Natural killer cell (primary cell): ENCODE measurements at regions not wholly inside any gene's neighbourhood (a gene's known extent, or its start where the extent isn't known, plus 50 kb on each side); places are given as distances from the start of the nearest gene placed in this dataset.

Experiments
- ATAC-seq, 3 donors: fragments of 150-1000 bp in 2 of 3; fragments of 200-7000 bp in 1 of 3; cut with Tn5 transposase; 1 replicate in 1 of 3; 2 replicates in 2 of 3; pipeline ENCODE4 v1.10.0; 2021; ENCODE audit warnings: mild to moderate bottlenecking in 2 of 3, moderate library complexity in 2 of 3
- DNase-seq, 2 donors: peaks; one replicate each; pipeline versions ENCODE4 v3.0.0 to v3.0.0-alpha.2; 2013 to 2021; ENCODE audit warnings: mixed read lengths in 1 of 2
- H3K27ac ChIP-seq: one replicate; pipeline ENCODE4 v1.5.1; 2013; ENCODE audit warnings: mild to moderate bottlenecking, low read length
- H3K27me3 ChIP-seq: one replicate; pipeline ENCODE4 v1.6.1; 2013; ENCODE audit warnings: low read length; ENCODE audit not compliant: control insufficient read depth, insufficient read depth
- H3K36me3 ChIP-seq: one replicate; pipeline ENCODE4 v1.6.1; 2013; ENCODE audit warnings: low read length; ENCODE audit not compliant: control insufficient read depth, insufficient read depth
- H3K4me1 ChIP-seq: one replicate; pipeline ENCODE4 v1.6.1; 2013; ENCODE audit warnings: low read length; ENCODE audit not compliant: control insufficient read depth, insufficient read depth
- H3K4me3 ChIP-seq: one replicate; pipeline ENCODE4 v1.5.1; 2013; ENCODE audit warnings: low read length
- H3K9me3 ChIP-seq: one replicate; pipeline ENCODE4 v1.6.1; 2013; ENCODE audit warnings: low read length; ENCODE audit not compliant: control insufficient read depth, insufficient read depth
- H3K27ac Mint-ChIP-seq, 2 donors: one replicate each; pipeline ENCODE4 v1.8.0; 2022; ENCODE audit warnings: mild to moderate bottlenecking in 2 of 2, mixed read lengths in 2 of 2, moderate library complexity in 1 of 2
- H3K27me3 Mint-ChIP-seq, 2 donors: one replicate each; pipeline ENCODE4 v1.8.0; 2022; ENCODE audit warnings: low read depth in 2 of 2, mixed read lengths in 2 of 2
- H3K36me3 Mint-ChIP-seq: one replicate; pipeline ENCODE4 v1.8.0; 2022; ENCODE audit warnings: mixed read lengths
- H3K4me1 Mint-ChIP-seq, 2 donors: one replicate each; pipeline ENCODE4 v1.8.0; 2022; ENCODE audit warnings: mixed read lengths in 2 of 2
- H3K4me3 Mint-ChIP-seq: one replicate; pipeline ENCODE4 v1.8.0; 2022; ENCODE audit warnings: mild to moderate bottlenecking, moderate library complexity, mixed read lengths
- H3K9me3 Mint-ChIP-seq, 2 donors: one replicate each; pipeline ENCODE4 v1.8.0; 2022; ENCODE audit warnings: mixed read lengths in 2 of 2
- WGBS: methylation state at CpG from one replicate; pipeline ENCODE4 v1.1.7; 2013; ENCODE audit warnings: missing lambda C conversion rate; ENCODE audit not compliant: insufficient coverage; 5-methylcytosine and 5-hydroxymethylcytosine counted together
- intact Hi-C: fragments of 100-400 bp; cut with micrococcal nuclease; formaldehyde crosslinking; loops from one replicate; pipeline ENCODE4 v1.14.2; 2022
- TF ChIP-seq, protein P1 (sequence below): fragments of 200-600 bp; IDR thresholded peaks from one replicate; pipeline ENCODE4 v1.8.0; 2022; ENCODE audit warnings: antibody characterized with exemption

DNA sequence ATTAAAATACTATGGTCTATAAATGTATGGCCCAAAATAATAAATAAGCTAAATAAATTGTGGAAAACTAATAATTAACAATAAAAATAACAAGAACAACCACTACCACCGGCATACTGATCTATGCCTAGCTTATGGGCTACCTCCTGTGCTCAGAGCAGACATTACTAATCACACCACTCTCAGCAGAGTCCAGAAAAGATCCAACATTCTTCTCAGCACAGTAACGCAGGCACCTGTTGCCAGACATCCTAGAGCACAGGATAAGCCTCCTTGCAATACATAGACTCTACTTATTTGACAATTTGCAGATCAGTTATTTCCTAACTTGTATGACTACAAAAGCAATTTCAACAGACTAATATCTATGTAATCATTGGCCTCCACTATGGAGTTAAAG, 137.1 kb upstream of the NEBL start:
- no peaks in the 10 kb centered on the region for H3K9me3 Mint-ChIP-seq
- H3K36me3 Mint-ChIP-seq = no peaks in the 10 kb centered on the region

DNA sequence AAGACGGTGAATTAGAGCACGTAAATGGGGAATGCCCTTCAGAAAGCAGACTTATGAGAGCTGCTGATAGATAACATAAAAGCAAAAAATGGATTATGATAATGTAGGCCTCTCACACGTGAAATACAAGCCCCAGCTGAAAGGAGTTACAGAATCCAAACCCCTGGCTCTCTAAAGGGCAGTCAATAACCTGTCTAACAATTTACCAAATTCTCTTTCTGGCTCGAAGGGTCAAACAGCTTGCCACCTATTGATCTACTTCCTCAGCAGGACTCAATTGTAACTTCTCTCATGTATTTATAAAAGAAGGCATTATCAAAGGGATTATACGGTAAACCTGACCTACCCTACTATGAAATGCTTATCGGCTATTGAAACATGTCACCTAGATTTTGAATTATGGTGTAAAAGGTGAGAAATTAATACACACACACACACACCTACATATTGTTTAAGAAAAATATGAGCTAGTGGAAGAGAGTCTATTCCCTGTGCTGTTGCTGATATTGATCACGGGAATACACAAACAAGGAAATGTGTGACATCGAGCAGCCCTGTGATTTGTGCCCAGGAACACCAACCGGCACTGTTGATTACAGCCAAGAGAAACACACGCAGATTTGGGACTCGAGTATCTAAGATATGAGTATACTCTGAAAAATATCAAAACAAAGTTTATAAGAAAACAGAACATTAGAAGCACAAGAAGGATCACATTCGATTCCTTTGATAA, 135.6 kb upstream of the NEBL start:
- H3K4me3 Mint-ChIP-seq = no peak overlapping the region
- no peaks in the 10 kb centered on the region for H3K9me3 Mint-ChIP-seq
- no peak for ATAC-seq
- WGBS = 67% methylated on average over 9 of the region's 12 CpGs
- Histone ChIP-seq H3K27ac (no peak overlapping the region), H3K4me1 (no peaks in the 10 kb centered on the region), H3K9me3 (no peaks in the 10 kb centered on the region), H3K36me3 (no peaks in the 10 kb centered on the region), H3K27me3 (no peaks in the 10 kb centered on the region), H3K4me3 (no peak overlapping the region)
- intact Hi-C loops = no loop called here
- TF ChIP-seq, protein P1, sequence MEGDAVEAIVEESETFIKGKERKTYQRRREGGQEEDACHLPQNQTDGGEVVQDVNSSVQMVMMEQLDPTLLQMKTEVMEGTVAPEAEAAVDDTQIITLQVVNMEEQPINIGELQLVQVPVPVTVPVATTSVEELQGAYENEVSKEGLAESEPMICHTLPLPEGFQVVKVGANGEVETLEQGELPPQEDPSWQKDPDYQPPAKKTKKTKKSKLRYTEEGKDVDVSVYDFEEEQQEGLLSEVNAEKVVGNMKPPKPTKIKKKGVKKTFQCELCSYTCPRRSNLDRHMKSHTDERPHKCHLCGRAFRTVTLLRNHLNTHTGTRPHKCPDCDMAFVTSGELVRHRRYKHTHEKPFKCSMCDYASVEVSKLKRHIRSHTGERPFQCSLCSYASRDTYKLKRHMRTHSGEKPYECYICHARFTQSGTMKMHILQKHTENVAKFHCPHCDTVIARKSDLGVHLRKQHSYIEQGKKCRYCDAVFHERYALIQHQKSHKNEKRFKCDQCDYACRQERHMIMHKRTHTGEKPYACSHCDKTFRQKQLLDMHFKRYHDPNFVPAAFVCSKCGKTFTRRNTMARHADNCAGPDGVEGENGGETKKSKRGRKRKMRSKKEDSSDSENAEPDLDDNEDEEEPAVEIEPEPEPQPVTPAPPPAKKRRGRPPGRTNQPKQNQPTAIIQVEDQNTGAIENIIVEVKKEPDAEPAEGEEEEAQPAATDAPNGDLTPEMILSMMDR = no peak
- DNase-seq = no peak
- H3K4me1 Mint-ChIP-seq = no peaks in the 10 kb centered on the region
- H3K27ac Mint-ChIP-seq = no peak overlapping the region
- no peaks in the 10 kb centered on the region for H3K36me3 Mint-ChIP-seq
- H3K27me3 Mint-ChIP-seq = peaks cover 3 to 11% of the 10 kb centered on the region in 2 donors

More for the DNA sequence above, 137.1 kb upstream of the NEBL start:
- no peak overlapping the region for H3K4me3 Mint-ChIP-seq
- TF ChIP-seq, protein P1 = no peak
- H3K27ac ChIP-seq = no peak overlapping the region
- no peaks in the 10 kb centered on the region for H3K36me3 ChIP-seq
- ATAC-seq = no peak
- H3K4me1 ChIP-seq = no peaks in the 10 kb centered on the region
- H3K4me1 Mint-ChIP-seq = no peaks in the 10 kb centered on the region
- no peaks in the 10 kb centered on the region for H3K9me3 ChIP-seq
- H3K4me3 ChIP-seq = no peak overlapping the region
- no peak overlapping the region for H3K27ac Mint-ChIP-seq
- no peaks in the 10 kb centered on the region for H3K27me3 ChIP-seq
- no peak for DNase-seq
- intact Hi-C loops = no loop called here
- H3K27me3 Mint-ChIP-seq = peaks cover 3 to 8% of the 10 kb centered on the region in 2 donors
- WGBS = 66% methylated on average over 2 of the region's 2 CpGs

DNA sequence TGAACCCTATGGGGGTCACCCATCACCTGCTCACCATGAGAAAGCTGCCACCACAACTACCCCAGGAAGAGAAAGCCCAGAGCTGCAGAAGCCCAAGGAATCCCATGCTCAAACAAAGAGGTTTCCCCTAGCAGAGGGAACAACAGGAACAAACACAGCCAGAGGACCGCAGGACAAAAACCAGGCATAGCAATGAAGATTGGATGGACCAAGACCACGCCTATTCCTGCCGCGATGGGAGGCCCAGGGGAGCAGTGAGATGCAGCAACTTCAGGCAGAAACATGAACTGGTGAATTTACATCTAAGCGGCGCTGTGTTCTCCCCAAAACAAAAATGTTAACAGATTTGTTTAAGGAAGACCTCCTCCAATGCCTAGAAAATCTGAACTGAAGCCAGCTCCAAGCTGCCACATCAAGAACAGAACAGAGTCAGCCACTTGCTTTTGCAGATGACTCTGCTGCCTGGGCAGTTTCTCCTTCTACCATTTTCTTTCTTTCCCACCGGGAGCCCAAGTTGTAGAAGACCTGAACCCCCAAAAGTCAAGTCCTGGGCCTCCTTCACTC, 134.2 kb upstream of the NEBL start:
- H3K4me3 Mint-ChIP-seq = no peak overlapping the region
- no peaks in the 10 kb centered on the region for H3K36me3 Mint-ChIP-seq
- no peak overlapping the region for H3K27ac ChIP-seq
- no peak overlapping the region for H3K4me3 ChIP-seq
- WGBS = 89% methylated on average over 7 of the region's 7 CpGs
- H3K36me3 ChIP-seq = no peaks in the 10 kb centered on the region
- ATAC-seq (no peak), DNase-seq (no peak)
- H3K4me1 Mint-ChIP-seq = no peaks in the 10 kb centered on the region
- H3K27ac Mint-ChIP-seq = no peak overlapping the region
- H3K27me3 ChIP-seq = no peaks in the 10 kb centered on the region
- H3K9me3 ChIP-seq = no peaks in the 10 kb centered on the region
- peaks cover 3 to 11% of the 10 kb centered on the region in 2 donors for H3K27me3 Mint-ChIP-seq
- intact Hi-C loops = no loop called here
- TF ChIP-seq, protein P1 = no peak
- no peaks in the 10 kb centered on the region for H3K4me1 ChIP-seq
- H3K9me3 Mint-ChIP-seq = no peaks in the 10 kb centered on the region

DNA sequence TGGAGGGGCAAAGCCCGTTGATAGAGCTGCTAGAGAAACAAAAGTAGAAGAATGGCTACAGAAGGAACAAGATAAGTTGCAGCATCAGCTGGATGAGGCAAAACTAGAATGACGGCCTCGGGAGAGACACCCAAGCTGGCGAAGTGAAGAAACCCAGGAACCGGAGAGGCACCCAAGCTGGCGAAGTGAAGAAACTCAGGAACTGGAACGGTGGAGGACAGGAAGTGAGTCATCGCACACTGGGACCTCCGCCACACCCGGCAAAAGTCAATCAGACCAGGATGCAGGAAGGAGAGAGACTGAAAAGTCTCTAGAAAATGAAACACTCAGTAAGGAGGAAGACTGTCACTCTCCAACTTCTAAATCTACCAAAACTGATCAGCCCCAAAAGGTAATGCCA, 133.0 kb upstream of the NEBL start:
- no peaks in the 10 kb centered on the region for H3K27me3 ChIP-seq
- ATAC-seq (no peak), DNase-seq (no peak)
- H3K27ac Mint-ChIP-seq = no peak overlapping the region
- TF ChIP-seq, protein P1 = no peak
- no peaks in the 10 kb centered on the region for H3K9me3 Mint-ChIP-seq
- H3K27me3 Mint-ChIP-seq = peaks cover 0 to 11% of the 10 kb centered on the region in 2 donors
- no peaks in the 10 kb centered on the region for H3K9me3 ChIP-seq
- intact Hi-C loops = no loop called here
- no peaks in the 10 kb centered on the region for H3K4me1 Mint-ChIP-seq
- no peak overlapping the region for H3K27ac ChIP-seq
- H3K36me3 Mint-ChIP-seq = no peaks in the 10 kb centered on the region
- H3K4me1 ChIP-seq = no peaks in the 10 kb centered on the region
- H3K36me3 ChIP-seq = no peaks in the 10 kb centered on the region
- 91% methylated on average over 10 of the region's 10 CpGs for WGBS
- H3K4me3 Mint-ChIP-seq = no peak overlapping the region
- H3K4me3 ChIP-seq = no peak overlapping the region
